ENCODE measurements at regions not wholly inside any gene's neighbourhood (a gene's known extent, or its start where the extent isn't known, plus 50 kb on each side); places are given as distances from the start of the nearest gene placed in this dataset.
A peak's percentile ranks its signal among the peaks of the same experiment; 100 is the strongest.
"Not testable (repeated sequence)": the region's sequence is repeated elsewhere in the genome, so short reads cannot be mapped to it uniquely, and the experiment has no call there.

DNA sequence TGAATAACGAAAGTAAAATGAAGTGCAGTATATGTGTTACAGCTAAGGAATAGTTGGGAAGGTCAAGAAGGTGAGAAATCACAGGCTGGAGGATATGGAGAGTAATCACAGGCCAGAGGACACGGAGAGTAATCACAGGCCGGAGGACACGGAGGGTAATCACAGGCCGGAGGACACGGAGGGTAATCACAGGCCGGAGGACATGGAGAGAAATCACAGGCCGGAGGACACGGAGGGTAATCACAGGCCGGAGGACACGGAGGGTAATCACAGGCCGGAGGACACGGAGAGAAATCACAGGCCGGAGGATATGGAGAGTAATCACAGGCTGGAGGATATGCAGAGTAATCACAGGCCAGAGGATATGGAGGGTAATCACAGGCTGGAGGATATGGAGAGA lies 121.8 kb downstream of the BRMS1L start:
- DNase-seq (ENCODE audit: low read depth in 1 of 2, low spot score in 1 of 2), result not testable (repeated sequence)

DNA sequence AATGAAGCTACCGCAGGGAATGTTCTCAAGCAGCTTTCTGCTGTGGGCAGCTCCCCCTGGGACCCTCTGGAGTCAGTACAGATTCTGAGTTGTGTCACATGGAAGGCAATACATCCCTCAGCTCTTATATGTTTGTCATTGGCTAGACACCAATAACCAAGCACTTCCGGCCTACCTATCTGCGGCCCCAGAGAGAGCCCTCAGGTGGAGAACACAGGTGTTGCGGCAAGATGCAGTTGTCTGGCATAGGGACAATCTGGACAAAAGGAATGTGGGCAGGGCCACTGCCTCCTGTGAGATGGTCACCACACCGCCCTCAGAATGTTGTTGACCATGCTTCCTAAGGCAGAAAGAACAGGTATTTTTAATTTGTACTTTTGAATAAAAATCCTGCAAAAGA lies 118.7 kb downstream of the BRMS1L start:
- DNase-seq (ENCODE audit: low read depth in 1 of 2, low spot score in 1 of 2), result no peak

DNA sequence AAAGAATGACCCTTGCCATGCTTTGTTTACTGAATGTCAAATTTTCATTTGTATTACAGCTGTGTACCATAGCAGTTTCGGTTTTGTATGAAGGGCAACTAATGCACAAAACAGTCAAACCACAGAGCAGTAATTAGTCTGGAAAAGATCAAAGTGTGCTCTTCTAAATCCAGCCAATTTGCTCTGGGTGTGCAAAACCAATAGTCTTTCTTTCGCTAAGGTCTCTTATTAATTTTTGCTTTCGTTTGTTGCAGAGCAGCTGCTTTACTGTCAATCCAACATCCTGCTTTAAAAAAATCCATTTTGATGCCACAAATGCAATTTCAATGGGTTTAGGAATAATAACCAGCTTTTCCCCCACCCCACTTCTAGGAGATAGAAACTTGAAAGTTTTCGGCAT lies 114.2 kb downstream of the BRMS1L start:
- no peak for DNase-seq (ENCODE audit: low read depth in 1 of 2, low spot score in 1 of 2)

DNA sequence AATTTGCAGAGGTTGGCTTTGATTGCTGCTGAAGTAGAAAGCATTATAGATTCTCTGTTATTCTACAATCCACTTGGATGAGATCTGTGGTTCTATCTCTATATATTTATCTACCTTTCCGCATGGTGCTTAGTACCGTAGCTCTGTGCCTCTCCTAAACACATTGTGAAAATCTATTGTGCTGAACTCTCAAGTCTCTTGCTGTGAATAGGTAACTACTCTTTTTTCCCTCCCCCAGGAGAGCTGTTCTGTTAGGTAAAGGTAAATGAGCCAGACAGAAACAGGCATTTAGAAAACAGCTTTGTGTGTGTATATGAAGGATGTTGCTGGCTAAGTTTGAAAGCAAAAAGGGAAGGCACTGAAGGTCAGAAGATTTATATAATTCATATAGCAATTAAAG lies 112.6 kb downstream of the BRMS1L start:
- no peak for DNase-seq (ENCODE audit: low read depth in 1 of 2, low spot score in 1 of 2)

DNA sequence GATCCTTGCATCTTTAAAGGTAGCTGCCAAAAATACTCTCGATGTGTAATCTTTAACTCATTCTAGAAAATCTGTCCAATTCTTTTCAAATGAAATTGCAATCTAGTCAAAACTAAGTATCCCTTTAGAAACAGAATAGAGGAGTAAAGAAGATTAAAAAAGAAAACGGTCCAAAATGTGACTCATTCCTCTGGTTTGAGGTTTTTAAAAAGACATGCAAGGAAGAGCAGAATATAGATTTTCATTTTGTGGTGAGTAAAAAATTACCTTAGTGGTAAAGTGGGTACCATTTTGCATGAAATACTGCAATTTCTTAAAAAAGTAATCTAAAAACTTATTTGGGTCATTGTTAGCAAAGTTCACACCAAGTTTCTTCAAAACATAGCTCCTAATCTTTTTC lies 108.4 kb downstream of the BRMS1L start:
- DNase-seq (ENCODE audit: low read depth in 1 of 2, low spot score in 1 of 2), result no peak

DNA sequence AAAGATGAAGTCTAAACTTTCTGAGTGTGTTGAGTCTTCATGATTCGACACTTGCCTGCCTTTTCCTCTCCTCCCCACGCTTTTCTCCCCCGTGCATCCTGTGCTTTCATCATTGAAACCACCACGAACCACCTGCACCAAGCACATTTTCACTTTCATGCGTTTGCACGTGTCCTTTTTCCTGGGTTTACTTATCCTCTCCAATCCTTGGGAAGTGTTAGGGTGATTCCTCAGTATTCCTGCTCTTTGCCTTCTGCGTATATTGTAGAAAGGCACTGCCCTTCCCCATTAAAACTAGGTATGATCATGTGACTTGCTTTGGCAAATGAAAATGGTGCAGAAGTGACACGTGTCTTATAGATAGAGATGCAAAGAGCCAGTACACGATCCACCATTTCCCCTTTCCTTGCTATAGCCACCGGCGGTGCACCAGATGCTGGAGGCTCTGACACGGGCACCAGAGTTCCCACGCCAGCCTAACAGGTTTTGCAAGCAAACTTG lies 106.6 kb downstream of the BRMS1L start:
- DNase-seq (ENCODE audit: low read depth in 1 of 2, low spot score in 1 of 2), result peak in 1 of 2 donors; percentile 18

DNA sequence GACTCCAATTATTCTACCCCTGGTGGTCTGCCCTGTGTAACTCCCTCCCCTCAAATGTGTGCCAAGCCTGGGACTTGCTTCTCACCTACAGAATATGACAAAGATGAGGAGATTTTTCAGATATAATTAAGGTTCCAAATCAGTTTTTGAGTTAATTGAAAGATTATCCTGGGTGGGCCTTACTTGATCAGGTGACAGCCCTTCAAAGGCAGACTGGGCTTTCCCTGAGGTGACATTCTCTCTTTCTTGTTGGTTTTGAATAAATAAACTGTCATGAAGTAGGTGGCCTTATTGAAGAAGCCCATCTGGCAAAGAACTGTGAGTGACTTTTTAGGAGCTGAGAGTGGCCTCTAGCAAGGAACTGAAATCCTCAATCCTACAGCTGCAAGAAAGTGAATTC lies 106.0 kb downstream of the BRMS1L start:
- DNase-seq (ENCODE audit: low read depth in 1 of 2, low spot score in 1 of 2), result no peak

DNA sequence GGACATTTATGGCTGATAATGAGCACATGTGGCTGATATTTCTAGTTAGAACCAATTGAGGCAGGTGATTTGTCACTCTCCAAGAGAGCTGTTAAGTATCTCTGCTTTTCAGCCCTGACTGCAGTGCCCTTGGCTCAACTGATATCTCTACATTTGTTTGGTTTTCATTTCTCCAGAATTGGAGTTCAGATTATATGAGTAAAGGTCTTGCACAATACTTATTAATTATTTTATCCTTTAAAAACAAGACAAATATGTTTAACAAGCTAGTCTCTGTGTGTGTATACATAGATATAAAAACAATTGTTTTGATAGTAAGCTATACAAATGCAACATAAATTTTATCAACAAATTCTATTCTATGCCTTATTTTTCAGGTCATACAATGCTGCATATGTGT lies 105.2 kb downstream of the BRMS1L start:
- no peak for DNase-seq (ENCODE audit: low read depth in 1 of 2, low spot score in 1 of 2)

DNA sequence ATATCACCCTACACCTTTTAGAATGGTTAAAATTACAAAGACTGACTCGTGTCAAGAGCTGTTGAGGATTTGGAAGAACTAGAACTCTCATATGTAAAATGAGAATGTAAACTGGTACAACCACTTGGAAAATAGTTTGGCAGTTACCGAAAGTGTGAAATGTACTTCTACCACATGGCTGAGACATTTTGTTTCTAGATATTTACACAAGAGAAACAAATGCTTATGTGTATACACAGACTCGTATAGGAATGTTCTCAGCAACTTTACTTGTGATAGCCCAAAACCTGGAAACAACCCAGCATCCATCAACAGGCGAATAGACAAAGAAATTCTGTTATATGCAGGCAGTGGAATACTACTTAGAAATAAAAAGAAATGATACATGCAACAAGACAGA lies 103.0 kb downstream of the BRMS1L start:
- no peak for DNase-seq (ENCODE audit: low read depth in 1 of 2, low spot score in 1 of 2)

DNA sequence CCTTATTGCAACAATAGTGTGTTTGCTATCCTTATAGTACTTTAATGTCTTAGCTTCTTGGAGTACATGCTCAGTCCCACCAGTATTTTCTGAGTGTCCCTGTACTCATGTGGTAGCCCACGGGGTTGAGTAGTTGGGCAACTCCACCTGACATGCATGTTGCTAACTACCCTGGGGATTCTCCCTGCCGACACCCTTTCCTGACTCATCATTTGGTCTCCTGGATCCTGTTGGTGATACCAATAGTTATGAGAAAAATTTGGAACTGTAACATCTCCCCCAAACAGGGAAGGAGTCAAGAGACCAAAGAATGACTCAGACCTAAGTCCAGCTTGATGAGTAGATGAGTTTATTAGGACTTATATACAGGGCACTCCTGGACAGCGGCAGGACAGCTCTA lies 101.6 kb downstream of the BRMS1L start:
- no peak for DNase-seq (ENCODE audit: low read depth in 1 of 2, low spot score in 1 of 2)

DNA sequence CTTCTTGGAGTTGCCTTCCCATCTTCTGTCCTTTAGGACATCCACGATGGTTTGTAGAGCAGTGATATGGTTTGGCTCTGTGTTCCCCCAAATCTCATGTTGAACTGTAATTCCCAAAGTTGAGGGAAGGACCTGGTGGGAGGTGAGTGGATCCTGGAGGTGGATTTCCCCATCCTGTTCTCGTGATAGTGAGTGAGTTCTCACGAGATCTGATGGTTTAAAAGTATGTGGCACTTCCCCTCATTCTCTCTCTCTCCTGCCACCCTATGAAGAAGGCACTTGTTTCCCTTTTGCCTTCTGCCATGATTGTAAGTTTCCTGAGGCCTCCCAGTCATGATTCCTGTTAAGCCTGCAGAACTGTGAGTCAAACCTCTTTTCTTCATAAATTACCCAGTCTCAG lies 99.2 kb downstream of the BRMS1L start:
- DNase-seq (ENCODE audit: low read depth in 1 of 2, low spot score in 1 of 2), result no peak

DNA sequence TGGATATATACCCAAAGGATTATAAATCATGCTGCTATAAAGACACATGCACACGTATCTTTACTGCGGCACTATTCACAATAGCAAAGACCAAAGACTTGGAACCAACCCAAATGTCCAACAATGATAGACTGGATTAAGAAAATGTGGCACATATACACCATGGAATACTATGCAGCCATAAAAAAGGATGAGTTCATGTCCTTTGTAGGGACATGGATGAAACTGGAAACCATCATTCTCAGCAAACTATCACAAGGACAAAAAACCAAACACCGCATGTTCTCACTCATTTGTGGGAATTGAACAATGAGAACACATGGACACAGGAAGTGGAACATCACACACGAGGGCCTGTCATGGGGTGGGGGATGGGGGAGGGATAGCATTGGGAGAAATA lies 96.5 kb downstream of the BRMS1L start:
- DNase-seq (ENCODE audit: low read depth in 1 of 2, low spot score in 1 of 2), result not testable (repeated sequence)

DNA sequence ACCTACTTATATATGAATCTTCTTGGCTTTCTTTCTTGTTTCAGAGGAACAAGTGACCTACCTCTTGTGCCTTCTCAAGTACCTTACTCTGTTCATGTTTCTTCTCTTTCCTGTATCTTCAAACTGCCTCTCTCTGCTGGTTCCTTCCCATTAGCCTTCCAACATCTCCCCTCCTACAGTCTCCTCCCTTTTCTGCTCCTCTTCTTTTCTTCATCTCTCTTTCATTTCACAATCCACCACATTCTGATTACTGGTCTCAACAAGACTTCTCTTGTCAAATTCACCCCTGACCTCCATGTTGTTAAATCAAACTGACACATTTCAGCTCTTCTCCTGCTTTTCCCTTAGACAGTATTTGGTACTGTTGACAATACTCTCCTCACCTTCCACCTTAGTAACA lies 95.6 kb downstream of the BRMS1L start:
- no peak for DNase-seq (ENCODE audit: low read depth in 1 of 2, low spot score in 1 of 2)
